ENCODE measurements at regions not wholly inside any gene's neighbourhood (a gene's known extent, or its start where the extent isn't known, plus 50 kb on each side); places are given as distances from the start of the nearest gene placed in this dataset.
"Not testable (repeated sequence)": the region's sequence is repeated elsewhere in the genome, so short reads cannot be mapped to it uniquely, and the experiment has no call there.

GRCh38 chr6:120935016-120935415 lies 399.3 kb downstream of the TBC1D32 start:
- Histone ChIP-seq H3K36me3 (ENCODE audit: control insufficient read depth, insufficient read depth, low read length) (no peaks in the 10 kb centered on the region), H3K4me1 (ENCODE audit: control insufficient read depth, insufficient read depth, low read length) (no peaks in the 10 kb centered on the region), H3K4me3 (ENCODE audit: low read depth, low read length) (no peak overlapping the region), H3K9me3 (ENCODE audit: control insufficient read depth, insufficient read depth, low read length) (no peaks in the 10 kb centered on the region), H3K27ac (ENCODE audit: low read depth, low read length) (no peak overlapping the region), H3K27me3 (ENCODE audit: control insufficient read depth, insufficient read depth, low read length) (no peaks in the 10 kb centered on the region)
- DNase-seq (ENCODE audit: low read depth in 4 of 6, low spot score in 6 of 6): peak in 1 of 6 donors; percentile 10
- no CpG with 5 or more reads among the region's 2 CpGs for WGBS (ENCODE audit: insufficient coverage)

GRCh38 chr6:120931520-120932180 lies 402.6 kb downstream of the TBC1D32 start:
- 39% methylated on average over 3 of the region's 8 CpGs for WGBS (ENCODE audit: insufficient coverage)
- H3K9me3 ChIP-seq (ENCODE audit: control insufficient read depth, insufficient read depth, low read length); H3K36me3 ChIP-seq (ENCODE audit: control insufficient read depth, insufficient read depth, low read length); H3K4me3 ChIP-seq (ENCODE audit: low read depth, low read length); H3K4me1 ChIP-seq (ENCODE audit: control insufficient read depth, insufficient read depth, low read length); H3K27ac ChIP-seq (ENCODE audit: low read depth, low read length); DNase-seq (ENCODE audit: low read depth in 4 of 6, low spot score in 6 of 6); H3K27me3 ChIP-seq (ENCODE audit: control insufficient read depth, insufficient read depth, low read length): not testable (repeated sequence)

DNA sequence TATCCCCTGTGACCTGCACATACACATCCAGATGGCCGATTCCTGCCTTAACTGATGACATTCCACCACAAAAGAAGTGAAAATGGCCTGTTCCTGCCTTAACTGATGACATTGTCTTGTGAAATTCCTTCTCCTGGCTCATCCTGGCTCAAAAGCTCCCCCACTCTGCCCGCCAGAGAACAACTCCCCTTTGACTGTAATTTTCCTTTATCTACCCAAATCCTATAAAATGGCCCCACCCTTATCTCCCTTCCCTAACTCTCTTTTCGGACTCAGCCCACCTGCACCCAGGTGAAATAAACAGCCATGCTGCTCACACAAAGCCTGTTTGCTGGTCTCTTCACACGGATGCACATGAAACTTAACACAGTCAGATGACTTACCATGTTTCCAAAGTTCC lies 403.8 kb downstream of the TBC1D32 start:
- not testable (repeated sequence) for H3K9me3 ChIP-seq (ENCODE audit: control insufficient read depth, insufficient read depth, low read length); H3K27me3 ChIP-seq (ENCODE audit: control insufficient read depth, insufficient read depth, low read length); H3K4me1 ChIP-seq (ENCODE audit: control insufficient read depth, insufficient read depth, low read length); H3K27ac ChIP-seq (ENCODE audit: low read depth, low read length); H3K4me3 ChIP-seq (ENCODE audit: low read depth, low read length); H3K36me3 ChIP-seq (ENCODE audit: control insufficient read depth, insufficient read depth, low read length); DNase-seq (ENCODE audit: low read depth in 4 of 6, low spot score in 6 of 6)
- WGBS (ENCODE audit: insufficient coverage): 90% methylated on average over 2 of the region's 4 CpGs

DNA sequence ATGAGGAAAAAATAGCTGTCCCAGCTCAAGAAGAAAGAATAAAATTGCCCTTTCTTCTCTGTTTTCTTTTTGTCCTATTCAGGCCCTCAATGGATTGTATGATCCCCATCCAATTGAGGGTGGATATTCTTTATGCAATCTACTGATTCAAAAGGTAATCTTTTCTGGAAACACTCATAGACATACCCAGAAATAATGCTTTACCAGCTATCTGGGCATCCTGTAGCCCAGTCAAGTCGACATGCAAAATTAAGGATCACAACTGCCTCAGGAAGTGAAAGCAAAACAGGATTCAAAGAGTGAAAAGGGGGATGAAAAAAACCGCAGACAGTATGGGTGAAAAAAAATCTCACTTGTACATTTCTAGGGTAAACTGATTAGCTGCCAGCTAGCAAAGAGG lies 410.1 kb downstream of the TBC1D32 start:
- no peak overlapping the region for H3K4me3 ChIP-seq (ENCODE audit: low read depth, low read length)
- H3K36me3 ChIP-seq (ENCODE audit: control insufficient read depth, insufficient read depth, low read length): no peaks in the 10 kb centered on the region
- no peak for DNase-seq (ENCODE audit: low read depth in 4 of 6, low spot score in 6 of 6)
- no peaks in the 10 kb centered on the region for H3K9me3 ChIP-seq (ENCODE audit: control insufficient read depth, insufficient read depth, low read length)
- no peaks in the 10 kb centered on the region for H3K4me1 ChIP-seq (ENCODE audit: control insufficient read depth, insufficient read depth, low read length)
- WGBS (ENCODE audit: insufficient coverage): 90% methylated on average over 2 of the region's 2 CpGs
- no peaks in the 10 kb centered on the region for H3K27me3 ChIP-seq (ENCODE audit: control insufficient read depth, insufficient read depth, low read length)
- no peak overlapping the region for H3K27ac ChIP-seq (ENCODE audit: low read depth, low read length)

- Histone ChIP-seq H3K27me3 (ENCODE audit: control insufficient read depth, insufficient read depth, low read length) (no peaks in the 10 kb centered on the region), H3K36me3 (ENCODE audit: control insufficient read depth, insufficient read depth, low read length) (no peaks in the 10 kb centered on the region), H3K4me3 (ENCODE audit: low read depth, low read length) (no peak overlapping the region), H3K9me3 (ENCODE audit: control insufficient read depth, insufficient read depth, low read length) (no peaks in the 10 kb centered on the region), H3K27ac (ENCODE audit: low read depth, low read length) (no peak overlapping the region), H3K4me1 (ENCODE audit: control insufficient read depth, insufficient read depth, low read length) (no peaks in the 10 kb centered on the region)
- no peak for DNase-seq (ENCODE audit: low read depth in 4 of 6, low spot score in 6 of 6)
- no CpG with 5 or more reads among the region's 1 CpG for WGBS (ENCODE audit: insufficient coverage)
Measured at GRCh38 chr6:120918137-120918536, 416.1 kb downstream of the TBC1D32 start.

DNA sequence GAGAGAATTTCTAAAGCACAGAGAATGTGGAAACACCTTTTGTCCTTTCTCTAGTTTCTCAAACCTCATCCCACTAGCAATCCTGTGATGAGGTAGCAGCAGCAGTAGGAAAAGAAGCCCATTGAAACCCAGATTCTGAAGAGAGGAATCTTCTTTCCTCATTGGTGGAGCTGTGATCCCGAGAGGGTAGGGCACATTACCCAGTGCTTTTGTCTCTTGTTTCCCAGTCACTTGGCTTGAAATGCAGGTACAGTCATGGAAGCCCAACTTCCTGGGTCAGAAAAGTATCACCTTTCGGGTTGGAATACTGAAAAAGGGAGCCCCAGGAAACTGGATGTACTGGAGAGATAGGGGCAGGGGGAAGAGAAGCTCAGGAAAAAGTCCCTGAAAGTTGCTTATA lies 417.4 kb downstream of the TBC1D32 start:
- H3K27me3 ChIP-seq (ENCODE audit: control insufficient read depth, insufficient read depth, low read length): no peaks in the 10 kb centered on the region
- 80% methylated on average over 2 of the region's 2 CpGs for WGBS (ENCODE audit: insufficient coverage)
- no peaks in the 10 kb centered on the region for H3K36me3 ChIP-seq (ENCODE audit: control insufficient read depth, insufficient read depth, low read length)
- H3K27ac ChIP-seq (ENCODE audit: low read depth, low read length): no peak overlapping the region
- H3K4me3 ChIP-seq (ENCODE audit: low read depth, low read length): no peak overlapping the region
- no peak for DNase-seq (ENCODE audit: low read depth in 4 of 6, low spot score in 6 of 6)
- no peaks in the 10 kb centered on the region for H3K9me3 ChIP-seq (ENCODE audit: control insufficient read depth, insufficient read depth, low read length)
- H3K4me1 ChIP-seq (ENCODE audit: control insufficient read depth, insufficient read depth, low read length): no peaks in the 10 kb centered on the region

DNA sequence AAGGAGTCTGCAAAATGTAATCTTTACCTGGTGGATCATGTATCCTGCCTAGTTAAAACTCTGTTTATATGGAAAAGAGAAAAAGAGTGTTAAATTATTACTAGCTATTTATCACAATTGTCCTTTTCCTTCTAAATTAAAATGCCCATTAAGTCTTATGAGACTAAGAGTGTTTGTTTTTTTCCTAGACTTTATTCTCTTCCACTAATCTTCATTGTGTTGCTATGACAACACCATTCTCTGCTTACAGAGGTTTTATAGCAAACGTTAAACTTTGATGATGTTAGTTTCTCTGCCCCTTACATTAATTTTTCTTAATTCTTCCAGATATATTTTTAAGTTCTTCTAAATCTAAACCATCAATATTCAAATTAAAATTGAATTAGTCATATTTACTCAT lies 420.8 kb downstream of the TBC1D32 start:
- Histone ChIP-seq H3K4me1 (ENCODE audit: control insufficient read depth, insufficient read depth, low read length) (no peaks in the 10 kb centered on the region), H3K36me3 (ENCODE audit: control insufficient read depth, insufficient read depth, low read length) (no peaks in the 10 kb centered on the region), H3K27me3 (ENCODE audit: control insufficient read depth, insufficient read depth, low read length) (no peaks in the 10 kb centered on the region), H3K27ac (ENCODE audit: low read depth, low read length) (no peak overlapping the region), H3K4me3 (ENCODE audit: low read depth, low read length) (no peak overlapping the region), H3K9me3 (ENCODE audit: control insufficient read depth, insufficient read depth, low read length) (no peaks in the 10 kb centered on the region)
- WGBS (ENCODE audit: insufficient coverage): no CpG with 5 or more reads among the region's 1 CpG
- peak in 2 of 6 donors; percentile 0 to 77 for DNase-seq (ENCODE audit: low read depth in 4 of 6, low spot score in 6 of 6)

- Histone ChIP-seq H3K27me3 (ENCODE audit: control insufficient read depth, insufficient read depth, low read length) (no peaks in the 10 kb centered on the region), H3K27ac (ENCODE audit: low read depth, low read length) (no peak overlapping the region), H3K36me3 (ENCODE audit: control insufficient read depth, insufficient read depth, low read length) (no peaks in the 10 kb centered on the region), H3K4me1 (ENCODE audit: control insufficient read depth, insufficient read depth, low read length) (no peaks in the 10 kb centered on the region), H3K4me3 (ENCODE audit: low read depth, low read length) (no peak overlapping the region), H3K9me3 (ENCODE audit: control insufficient read depth, insufficient read depth, low read length) (no peaks in the 10 kb centered on the region)
- no CpG with 5 or more reads among the region's 5 CpGs for WGBS (ENCODE audit: insufficient coverage)
- no peak for DNase-seq (ENCODE audit: low read depth in 4 of 6, low spot score in 6 of 6)
Measured at GRCh38 chr6:120908767-120909166, 425.5 kb downstream of the TBC1D32 start.

DNA sequence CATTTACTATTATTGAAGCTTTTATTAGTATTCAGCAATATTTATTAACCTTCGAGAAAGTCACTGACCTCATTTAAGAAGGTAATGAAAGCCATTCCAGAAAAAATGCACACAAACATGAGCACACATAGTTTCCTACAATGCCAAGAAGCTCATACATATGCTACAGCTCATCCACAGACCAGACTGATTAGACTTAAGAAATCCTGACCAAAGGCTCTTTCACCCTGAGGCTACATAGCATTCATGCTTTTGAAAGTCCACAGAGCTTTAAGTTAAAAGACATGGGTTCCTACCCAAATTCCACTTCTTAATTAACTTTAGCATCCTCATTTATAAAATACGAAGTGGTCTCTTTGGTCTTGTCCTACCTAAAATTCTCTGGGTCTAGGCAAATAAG lies 430.4 kb downstream of the TBC1D32 start:
- no peaks in the 10 kb centered on the region for H3K4me1 ChIP-seq (ENCODE audit: control insufficient read depth, insufficient read depth, low read length)
- H3K27me3 ChIP-seq (ENCODE audit: control insufficient read depth, insufficient read depth, low read length): no peaks in the 10 kb centered on the region
- no peak for DNase-seq (ENCODE audit: low read depth in 4 of 6, low spot score in 6 of 6)
- no peak overlapping the region for H3K4me3 ChIP-seq (ENCODE audit: low read depth, low read length)
- no peaks in the 10 kb centered on the region for H3K36me3 ChIP-seq (ENCODE audit: control insufficient read depth, insufficient read depth, low read length)
- no peaks in the 10 kb centered on the region for H3K9me3 ChIP-seq (ENCODE audit: control insufficient read depth, insufficient read depth, low read length)
- WGBS (ENCODE audit: insufficient coverage): no CpG with 5 or more reads among the region's 2 CpGs
- H3K27ac ChIP-seq (ENCODE audit: low read depth, low read length): no peak overlapping the region

DNA sequence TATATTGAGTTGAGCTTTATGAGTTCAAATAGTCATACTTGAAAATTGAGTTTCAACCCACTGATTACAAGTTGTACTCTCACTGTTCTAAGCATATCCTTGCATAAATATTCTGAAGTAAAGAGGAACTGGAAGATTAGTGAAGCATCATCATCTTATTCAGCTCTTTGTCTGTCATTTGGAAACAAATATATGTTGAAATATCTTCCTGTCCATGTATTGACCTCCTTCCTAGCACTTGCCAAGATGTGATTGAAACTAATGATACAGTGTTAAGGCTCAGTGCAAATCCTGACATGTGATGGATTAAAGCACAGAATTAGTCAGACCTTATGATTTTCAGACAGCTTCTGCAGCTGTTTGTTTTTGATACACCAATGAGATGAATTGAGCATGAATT lies 434.3 kb downstream of the TBC1D32 start:
- no peaks in the 10 kb centered on the region for H3K4me1 ChIP-seq (ENCODE audit: control insufficient read depth, insufficient read depth, low read length)
- H3K4me3 ChIP-seq (ENCODE audit: low read depth, low read length): no peak overlapping the region
- no peaks in the 10 kb centered on the region for H3K9me3 ChIP-seq (ENCODE audit: control insufficient read depth, insufficient read depth, low read length)
- DNase-seq (ENCODE audit: low read depth in 4 of 6, low spot score in 6 of 6): peak in 1 of 6 donors; percentile 7
- H3K27me3 ChIP-seq (ENCODE audit: control insufficient read depth, insufficient read depth, low read length): no peaks in the 10 kb centered on the region
- H3K36me3 ChIP-seq (ENCODE audit: control insufficient read depth, insufficient read depth, low read length): no peaks in the 10 kb centered on the region
- no peak overlapping the region for H3K27ac ChIP-seq (ENCODE audit: low read depth, low read length)
